ENCODE measurements at regions not wholly inside any gene's neighbourhood (a gene's known extent, or its start where the extent isn't known, plus 50 kb on each side); places are given as distances from the start of the nearest gene placed in this dataset.

- H3K27me3 ChIP-seq (ENCODE audit: insufficient read depth, low read length) = no peaks in the 10 kb centered on the region
- TF ChIP-seq EZH2 (IDR thresholded peaks at IDR 0.05; ENCODE audit: borderline replicate concordance, low read length) = no peak
- no peak for TF ChIP-seq CTCF (IDR thresholded peaks at IDR 0.05; ENCODE audit: low read length)
- H3K79me2 ChIP-seq (ENCODE audit: insufficient read depth, low read length) = no peaks in the 10 kb centered on the region
- H3F3A ChIP-seq (ENCODE audit: insufficient read depth, low read length) = no peaks in the 10 kb centered on the region
- H3K4me1 ChIP-seq (ENCODE audit: insufficient read depth, low read length, severe bottlenecking) = no peaks in the 10 kb centered on the region
- no peak overlapping the region for H2AFZ ChIP-seq (ENCODE audit: low read length)
- H3K9ac ChIP-seq (ENCODE audit: low read length) = no peak overlapping the region
- no peaks in the 10 kb centered on the region for H3K9me2 ChIP-seq (ENCODE audit: low read depth, low read length)
- H3K4me2 ChIP-seq (ENCODE audit: low read length) = no peak overlapping the region
- H4K20me1 ChIP-seq (ENCODE audit: insufficient read depth, low read length) = no peaks in the 10 kb centered on the region
- H3K36me3 ChIP-seq (ENCODE audit: insufficient read depth, low read length) = no peaks in the 10 kb centered on the region
- no peak overlapping the region for H3K4me3 ChIP-seq (ENCODE audit: low read depth, low read length, poor library complexity, severe bottlenecking)
- H3K9me3 ChIP-seq (ENCODE audit: low read length) = no peaks in the 10 kb centered on the region
- H3K27ac ChIP-seq (ENCODE audit: low read depth, low read length, poor library complexity, severe bottlenecking) = no peak overlapping the region
Observed at GRCh38 chr18:55753643-55754263, 165.8 kb upstream of the TCF4 start.

GRCh38 chr18:55751476-55751875, 163.5 kb upstream of the TCF4 start:
- H3K9me3 ChIP-seq (ENCODE audit: low read length) = no peaks in the 10 kb centered on the region
- H3K9ac ChIP-seq (ENCODE audit: low read length) = no peak overlapping the region
- H3K36me3 ChIP-seq (ENCODE audit: insufficient read depth, low read length) = no peaks in the 10 kb centered on the region
- H3K9me2 ChIP-seq (ENCODE audit: low read depth, low read length) = no peaks in the 10 kb centered on the region
- H3K27me3 ChIP-seq (ENCODE audit: insufficient read depth, low read length) = no peaks in the 10 kb centered on the region
- H3K27ac ChIP-seq (ENCODE audit: low read depth, low read length, poor library complexity, severe bottlenecking) = no peak overlapping the region
- H3K4me1 ChIP-seq (ENCODE audit: insufficient read depth, low read length, severe bottlenecking) = no peaks in the 10 kb centered on the region
- H3K79me2 ChIP-seq (ENCODE audit: insufficient read depth, low read length) = no peaks in the 10 kb centered on the region
- no peak overlapping the region for H3K4me2 ChIP-seq (ENCODE audit: low read length)
- no peaks in the 10 kb centered on the region for H4K20me1 ChIP-seq (ENCODE audit: insufficient read depth, low read length)
- H3F3A ChIP-seq (ENCODE audit: insufficient read depth, low read length) = no peaks in the 10 kb centered on the region
- H2AFZ ChIP-seq (ENCODE audit: low read length) = no peak overlapping the region
- H3K4me3 ChIP-seq (ENCODE audit: low read depth, low read length, poor library complexity, severe bottlenecking) = no peak overlapping the region
- TF ChIP-seq CTCF (IDR thresholded peaks at IDR 0.05; ENCODE audit: low read length) = no peak
- no peak for TF ChIP-seq EZH2 (IDR thresholded peaks at IDR 0.05; ENCODE audit: borderline replicate concordance, low read length)

GRCh38 chr18:55748227-55748738, 160.3 kb upstream of the TCF4 start:
- H3K79me2 ChIP-seq (ENCODE audit: insufficient read depth, low read length) = no peaks in the 10 kb centered on the region
- H3K36me3 ChIP-seq (ENCODE audit: insufficient read depth, low read length) = no peaks in the 10 kb centered on the region
- no peak overlapping the region for H3K4me3 ChIP-seq (ENCODE audit: low read depth, low read length, poor library complexity, severe bottlenecking)
- H3K9me3 ChIP-seq (ENCODE audit: low read length) = no peaks in the 10 kb centered on the region
- H3K27me3 ChIP-seq (ENCODE audit: insufficient read depth, low read length) = no peaks in the 10 kb centered on the region
- H3K27ac ChIP-seq (ENCODE audit: low read depth, low read length, poor library complexity, severe bottlenecking) = no peak overlapping the region
- H3F3A ChIP-seq (ENCODE audit: insufficient read depth, low read length) = no peaks in the 10 kb centered on the region
- TF ChIP-seq EZH2 (IDR thresholded peaks at IDR 0.05; ENCODE audit: borderline replicate concordance, low read length) = no peak
- TF ChIP-seq CTCF (IDR thresholded peaks at IDR 0.05; ENCODE audit: low read length) = no peak
- H3K4me1 ChIP-seq (ENCODE audit: insufficient read depth, low read length, severe bottlenecking) = no peaks in the 10 kb centered on the region
- no peak overlapping the region for H3K9ac ChIP-seq (ENCODE audit: low read length)
- H2AFZ ChIP-seq (ENCODE audit: low read length) = no peak overlapping the region
- H3K4me2 ChIP-seq (ENCODE audit: low read length) = no peak overlapping the region
- no peaks in the 10 kb centered on the region for H4K20me1 ChIP-seq (ENCODE audit: insufficient read depth, low read length)
- no peaks in the 10 kb centered on the region for H3K9me2 ChIP-seq (ENCODE audit: low read depth, low read length)

Data from OCI-LY1 (cell line).